Transverse colon (tissue), 4 donors: ENCODE measurements at regions not wholly inside any gene's neighbourhood (a gene's known extent, or its start where the extent isn't known, plus 50 kb on each side); places are given as distances from the start of the nearest gene placed in this dataset.

Experiments used
- POLR2AphosphoS5 ChIP-seq, 3 donors: sonication (generic); formaldehyde crosslinking; IDR thresholded peaks; one replicate each; pipeline ENCODE4 v1.6.1; 2016; ENCODE audit warnings: antibody characterized with exemption in 3 of 3
- TF ChIP-seq, protein P1 (sequence below), 5 experiments: fragments of 200-600 bp in 3 of 5; fragments of 450-650 bp in 2 of 5; sonication (generic) in 3 of 5; IDR thresholded peaks; 1 replicate in 2 of 5; 2 replicates in 3 of 5; pipeline ENCODE4 v1.5.1; 2016 to 2017; ENCODE audit warnings: antibody characterized with exemption in 5 of 5, inconsistent platforms in 3 of 5, mild to moderate bottlenecking in 2 of 5, moderate library complexity in 1 of 5

DNA sequence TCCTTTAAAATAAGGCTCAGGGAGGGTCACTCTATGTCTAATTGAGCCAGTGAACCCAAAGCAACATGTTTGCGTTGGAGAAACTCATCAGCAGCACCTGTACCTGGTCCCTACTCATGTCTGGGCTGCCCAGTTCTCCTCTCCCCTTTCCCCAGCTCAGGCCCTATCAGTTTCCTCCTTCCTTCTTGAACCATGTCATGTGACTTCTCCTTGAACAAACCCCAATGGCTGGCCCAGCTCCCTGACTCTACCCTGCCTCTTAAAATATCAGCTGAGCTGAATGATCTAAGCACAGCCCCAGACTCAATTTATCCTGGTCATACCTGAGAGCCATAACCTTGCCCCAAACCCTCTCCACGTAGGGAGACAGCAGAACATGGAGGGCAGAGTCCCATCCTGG lies 290.9 kb downstream of the LPIN1 start:
- TF ChIP-seq POLR2AphosphoS5 (IDR thresholded peaks at IDR 0.05), result no peak
- TF ChIP-seq, protein P1, sequence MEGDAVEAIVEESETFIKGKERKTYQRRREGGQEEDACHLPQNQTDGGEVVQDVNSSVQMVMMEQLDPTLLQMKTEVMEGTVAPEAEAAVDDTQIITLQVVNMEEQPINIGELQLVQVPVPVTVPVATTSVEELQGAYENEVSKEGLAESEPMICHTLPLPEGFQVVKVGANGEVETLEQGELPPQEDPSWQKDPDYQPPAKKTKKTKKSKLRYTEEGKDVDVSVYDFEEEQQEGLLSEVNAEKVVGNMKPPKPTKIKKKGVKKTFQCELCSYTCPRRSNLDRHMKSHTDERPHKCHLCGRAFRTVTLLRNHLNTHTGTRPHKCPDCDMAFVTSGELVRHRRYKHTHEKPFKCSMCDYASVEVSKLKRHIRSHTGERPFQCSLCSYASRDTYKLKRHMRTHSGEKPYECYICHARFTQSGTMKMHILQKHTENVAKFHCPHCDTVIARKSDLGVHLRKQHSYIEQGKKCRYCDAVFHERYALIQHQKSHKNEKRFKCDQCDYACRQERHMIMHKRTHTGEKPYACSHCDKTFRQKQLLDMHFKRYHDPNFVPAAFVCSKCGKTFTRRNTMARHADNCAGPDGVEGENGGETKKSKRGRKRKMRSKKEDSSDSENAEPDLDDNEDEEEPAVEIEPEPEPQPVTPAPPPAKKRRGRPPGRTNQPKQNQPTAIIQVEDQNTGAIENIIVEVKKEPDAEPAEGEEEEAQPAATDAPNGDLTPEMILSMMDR (IDR thresholded peaks at IDR 0.05), result no peak
